ENCODE measurements at regions not wholly inside any gene's neighbourhood (a gene's known extent, or its start where the extent isn't known, plus 50 kb on each side); places are given as distances from the start of the nearest gene placed in this dataset.

DNA sequence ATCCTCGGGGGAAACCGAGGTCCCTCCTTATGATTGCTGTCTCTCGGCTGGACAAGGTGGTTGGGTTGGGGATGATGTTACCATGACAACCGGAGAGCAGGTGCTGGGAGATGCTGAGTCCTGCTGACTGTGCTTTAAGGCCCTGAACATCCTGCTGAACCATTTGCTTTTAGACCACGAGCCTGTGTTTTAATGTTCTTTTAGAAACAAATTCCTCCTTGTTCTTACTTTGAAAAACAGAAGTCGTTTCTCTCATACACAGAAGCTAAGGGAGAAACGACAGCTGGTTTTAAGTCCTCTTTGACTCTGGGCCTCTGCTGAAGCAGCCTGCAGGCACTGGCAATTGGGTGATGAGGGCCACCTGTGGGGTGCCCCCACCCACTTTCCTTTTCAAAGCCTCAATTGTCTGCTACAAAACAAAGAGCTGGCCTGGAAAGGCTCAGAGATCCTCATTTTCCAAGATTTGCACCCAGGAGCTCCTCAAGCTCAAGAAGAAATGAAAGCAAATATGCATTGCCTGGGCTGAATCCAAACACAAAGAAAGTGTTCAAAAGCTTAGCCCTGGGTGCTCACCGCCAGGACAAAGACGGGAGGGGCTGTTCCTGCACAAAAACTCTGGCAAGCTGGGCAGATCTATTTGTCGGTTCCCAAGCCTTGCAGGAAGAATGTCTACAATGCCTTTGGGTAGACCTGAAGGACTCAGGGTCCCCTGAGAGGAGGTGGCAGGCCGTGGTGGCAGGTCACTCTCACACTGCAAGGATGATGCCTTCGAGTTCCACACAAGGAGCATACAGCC, 90.0 kb upstream of the CLMN start:
- no peak for DNase-seq

DNA sequence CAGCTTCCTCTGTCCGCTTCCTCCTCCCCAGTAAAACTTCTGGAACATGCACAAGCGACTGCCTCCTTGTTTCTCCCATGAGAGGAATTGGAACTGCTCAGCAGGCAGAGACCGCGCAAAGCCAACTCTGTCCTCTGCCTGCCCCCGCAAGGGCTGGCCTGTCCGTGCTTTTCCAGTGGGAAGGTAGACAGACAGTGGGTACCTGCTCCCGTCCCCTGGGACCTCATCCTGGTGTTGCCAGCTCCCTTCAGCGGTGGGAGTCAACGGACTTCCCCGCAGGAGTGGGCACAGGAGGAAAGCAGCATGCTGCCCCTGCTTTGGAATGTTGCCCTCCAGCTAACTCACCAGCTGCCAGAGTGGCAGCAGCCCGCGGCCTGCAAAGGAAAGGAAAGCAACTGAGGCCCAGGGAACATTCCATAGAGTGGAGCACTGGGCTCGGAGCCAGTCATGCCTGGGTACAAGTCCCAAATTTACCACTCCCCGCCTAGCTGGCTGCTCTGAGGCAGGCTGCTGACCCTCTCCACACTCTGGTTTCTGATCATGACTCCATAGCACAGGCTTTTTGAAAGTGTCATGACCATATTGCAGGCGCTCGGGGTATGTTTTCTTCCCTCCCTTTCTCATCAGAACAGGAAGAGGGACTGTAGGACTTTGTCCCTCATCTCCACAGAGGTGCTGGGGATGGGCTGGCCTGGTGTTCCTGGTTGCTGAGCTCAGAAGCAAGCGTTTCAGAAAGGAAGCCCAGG, 89.2 kb upstream of the CLMN start:
- no peak for DNase-seq

DNA sequence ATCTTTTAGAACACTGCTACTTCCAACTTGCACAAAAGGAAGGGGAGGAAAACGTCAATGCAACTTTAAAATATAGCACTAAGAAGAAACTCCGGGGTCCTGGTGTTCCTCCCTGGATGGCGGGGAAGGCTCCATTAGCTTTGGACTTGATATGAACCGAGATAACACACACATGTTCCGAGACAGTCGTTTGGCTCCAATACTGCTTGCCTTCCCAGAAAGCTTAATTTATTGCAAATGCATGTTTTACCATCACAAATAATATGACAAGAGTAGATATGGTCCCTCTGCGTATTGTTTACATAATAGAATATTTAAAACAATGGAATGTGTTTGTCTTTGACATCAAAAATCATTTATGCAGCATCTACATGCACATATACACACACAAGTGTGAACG, 87.6 kb upstream of the CLMN start:
- DNase-seq: no peak

DNA sequence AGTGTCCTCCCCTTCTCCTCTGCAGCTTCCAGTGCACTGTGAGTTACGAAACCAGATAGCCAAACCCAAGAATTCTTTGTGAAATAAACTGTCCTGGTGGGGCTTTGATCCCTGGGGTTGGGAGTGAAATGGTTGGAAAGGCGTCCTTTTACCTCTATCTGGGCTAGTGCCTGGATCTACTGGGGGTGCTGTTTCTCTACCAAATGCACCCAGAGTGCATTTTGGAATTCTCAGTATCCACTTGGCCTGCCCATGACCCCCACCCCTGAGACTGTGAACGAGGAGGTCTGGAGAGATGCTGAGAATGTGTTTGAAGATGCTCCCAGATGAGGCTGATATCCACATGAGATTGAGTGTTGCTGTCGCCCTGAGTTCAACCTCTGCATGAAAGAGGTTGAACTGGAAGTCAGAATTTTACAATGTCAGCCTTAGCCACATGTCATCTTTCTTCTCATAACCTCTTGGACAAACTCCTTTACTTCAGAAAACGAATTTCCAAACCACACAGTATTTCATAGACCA, 87.1 kb upstream of the CLMN start:
- DNase-seq: no peak

DNA sequence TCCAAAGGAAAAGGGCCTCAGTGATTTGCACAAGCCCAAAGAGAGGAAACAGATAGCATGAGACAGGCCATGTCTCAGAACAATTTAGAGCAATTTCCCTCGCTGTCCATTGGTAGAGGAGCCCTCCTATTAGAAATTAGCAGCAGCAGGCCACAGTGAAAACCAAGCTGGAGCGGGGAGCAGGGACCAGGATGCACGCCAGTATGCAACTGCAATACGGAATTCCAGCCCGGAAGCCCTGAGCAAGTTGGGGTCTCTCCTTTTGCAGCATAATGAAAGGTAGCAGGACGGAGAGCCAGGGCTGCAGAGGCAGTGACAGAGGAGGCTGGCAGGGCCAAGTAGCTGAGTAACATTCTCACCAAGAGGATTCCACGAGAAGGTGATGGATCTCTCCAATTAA, 84.9 kb upstream of the CLMN start:
- DNase-seq: no peak

DNA sequence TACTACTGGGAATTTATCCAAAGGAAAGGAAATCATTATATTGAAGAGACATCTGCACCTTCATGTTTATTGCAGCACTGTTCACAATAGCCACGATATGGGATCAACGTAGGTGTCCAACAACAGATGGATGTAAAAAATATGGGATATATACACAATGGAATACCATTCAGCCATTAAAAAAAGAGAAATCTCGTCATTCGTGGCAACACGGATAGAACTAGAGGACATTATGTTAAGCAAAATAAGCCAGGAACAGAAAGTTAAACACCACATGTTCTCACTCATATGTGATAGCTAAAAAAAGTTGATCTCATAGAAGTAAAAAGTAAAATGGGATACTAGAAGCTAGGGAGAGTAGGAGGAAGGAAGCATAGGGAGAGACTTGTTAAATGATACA, 82.9 kb upstream of the CLMN start:
- DNase-seq: no peak

DNA sequence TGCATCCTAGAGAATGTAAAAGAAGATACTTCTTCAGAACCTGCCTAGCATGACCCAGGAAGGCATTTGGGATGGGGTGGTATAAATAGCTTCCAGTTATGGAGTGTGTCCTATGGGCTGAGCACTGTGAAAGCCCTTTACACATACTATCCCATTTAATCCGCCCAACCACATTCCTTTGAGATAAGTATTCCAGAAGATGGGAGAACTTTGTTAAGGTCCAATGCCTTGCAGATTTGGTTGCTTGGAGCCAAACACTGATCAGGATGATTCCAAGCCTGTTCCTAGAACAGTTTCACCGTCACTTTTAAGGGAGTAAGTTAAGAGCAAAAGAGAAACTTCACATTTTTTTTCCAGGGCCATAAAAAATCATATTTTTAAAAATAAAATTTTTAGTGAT, 82.5 kb upstream of the CLMN start:
- no peak for DNase-seq

DNA sequence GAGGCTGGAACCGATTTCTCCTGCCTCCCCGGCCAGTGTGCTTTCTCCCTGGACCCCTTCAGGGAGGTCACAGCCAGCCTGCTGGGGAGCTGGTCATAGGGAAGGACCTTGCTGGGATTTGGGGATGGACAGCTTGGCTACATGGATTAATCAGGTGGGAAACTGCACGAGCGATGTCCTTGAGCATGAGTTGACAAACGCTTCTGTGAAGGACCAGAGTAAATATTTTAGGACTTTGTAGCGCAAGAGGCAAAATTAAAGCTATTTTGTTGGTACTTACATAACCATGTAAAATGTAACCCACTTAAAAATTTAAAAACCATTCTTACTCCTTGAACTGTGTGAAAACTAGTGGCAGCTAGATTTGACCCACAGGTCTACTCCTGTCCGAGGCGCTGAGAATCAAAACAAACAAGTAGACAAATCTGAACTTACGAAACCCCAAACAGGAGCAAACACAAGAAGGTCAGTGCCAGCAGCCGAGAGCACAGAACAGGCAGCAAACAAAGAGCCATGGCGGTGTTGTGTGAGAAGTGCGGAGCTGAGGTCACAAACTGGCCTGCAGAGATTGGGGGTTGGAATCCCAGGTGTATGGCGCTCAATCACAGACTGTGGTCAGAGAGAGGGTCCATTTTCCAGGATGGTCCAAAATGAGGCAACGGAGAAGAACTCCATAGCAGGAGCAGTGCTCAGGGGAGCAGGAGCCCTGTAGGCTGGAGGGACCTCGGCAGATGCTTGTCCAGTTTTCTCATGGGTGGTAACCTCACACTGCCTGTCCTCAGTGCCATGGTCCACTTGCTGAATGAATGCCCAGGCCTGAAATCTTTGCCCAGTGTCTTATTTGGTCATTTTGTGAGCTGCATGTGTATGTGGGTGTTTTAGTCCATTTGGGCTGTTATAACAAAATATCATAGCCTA, 79.2 kb upstream of the CLMN start:
- no peak for DNase-seq

DNA sequence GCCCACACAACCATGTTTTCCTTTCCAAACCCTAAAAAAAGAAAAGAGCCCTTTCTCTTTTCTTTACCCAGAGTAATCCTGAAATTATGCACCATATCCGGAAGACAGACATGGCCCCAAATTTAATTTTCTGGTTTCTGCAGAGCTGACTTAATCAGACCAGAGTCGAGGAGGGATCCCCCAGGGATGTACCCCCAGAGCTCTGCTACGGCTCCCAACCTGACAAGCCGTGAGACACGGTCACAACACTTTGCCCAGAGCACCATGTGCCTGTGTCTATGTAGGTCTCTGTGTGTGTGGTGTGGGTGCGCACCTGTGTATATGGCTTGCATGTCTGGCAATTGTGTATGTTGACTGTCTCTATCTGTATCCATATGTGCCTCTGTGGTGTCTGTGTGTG, 77.6 kb upstream of the CLMN start:
- no peak for DNase-seq

DNA sequence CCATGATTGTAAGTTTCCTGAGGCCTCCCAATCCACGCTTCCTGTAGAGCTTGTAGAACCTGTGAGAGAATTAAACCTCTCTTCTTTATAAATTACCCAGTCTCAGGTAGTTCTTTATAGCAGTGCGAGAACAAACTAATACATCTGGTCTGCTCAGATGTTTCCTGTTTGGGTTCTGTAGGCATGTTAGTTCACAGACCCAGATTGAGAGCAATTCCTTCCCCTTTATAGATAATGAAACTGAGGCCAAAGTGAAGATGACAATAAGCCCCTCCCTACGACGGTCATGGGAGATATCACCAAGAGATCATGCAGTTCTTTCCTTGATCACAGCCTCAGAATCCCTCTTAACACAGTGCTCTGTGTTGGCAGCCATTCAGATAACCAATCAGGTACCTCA, 76.5 kb upstream of the CLMN start:
- no peak for DNase-seq

DNA sequence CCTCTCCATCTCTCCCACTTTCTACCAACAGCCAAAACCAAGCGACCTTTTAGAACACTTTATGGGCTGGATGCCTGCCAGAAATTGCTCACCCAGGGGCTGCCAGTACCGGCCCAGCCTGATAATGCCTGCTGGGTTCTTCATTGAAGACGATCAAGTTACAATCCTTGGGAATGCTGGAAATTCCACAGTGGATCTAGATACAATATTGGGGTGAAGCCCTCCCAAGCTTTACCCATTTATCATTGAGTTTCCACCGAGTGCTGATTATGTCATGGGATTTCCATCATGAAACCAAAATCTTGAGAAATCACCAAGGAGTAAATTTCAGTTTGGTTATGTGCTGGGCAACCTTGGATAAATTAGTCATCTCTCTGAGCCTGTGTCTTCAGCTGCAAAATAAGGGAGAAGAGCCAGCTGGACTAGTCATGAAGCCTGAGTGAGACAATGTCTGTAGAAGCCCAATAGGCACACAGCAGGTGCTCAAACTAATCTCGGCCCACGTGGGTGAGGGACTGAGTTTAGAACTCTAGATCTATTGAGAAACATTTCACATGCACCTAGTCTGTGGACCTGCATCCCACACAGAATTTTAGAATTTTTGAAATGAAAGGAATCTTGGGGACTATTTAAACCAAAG, 75.5 kb upstream of the CLMN start:
- DNase-seq: no peak

DNA sequence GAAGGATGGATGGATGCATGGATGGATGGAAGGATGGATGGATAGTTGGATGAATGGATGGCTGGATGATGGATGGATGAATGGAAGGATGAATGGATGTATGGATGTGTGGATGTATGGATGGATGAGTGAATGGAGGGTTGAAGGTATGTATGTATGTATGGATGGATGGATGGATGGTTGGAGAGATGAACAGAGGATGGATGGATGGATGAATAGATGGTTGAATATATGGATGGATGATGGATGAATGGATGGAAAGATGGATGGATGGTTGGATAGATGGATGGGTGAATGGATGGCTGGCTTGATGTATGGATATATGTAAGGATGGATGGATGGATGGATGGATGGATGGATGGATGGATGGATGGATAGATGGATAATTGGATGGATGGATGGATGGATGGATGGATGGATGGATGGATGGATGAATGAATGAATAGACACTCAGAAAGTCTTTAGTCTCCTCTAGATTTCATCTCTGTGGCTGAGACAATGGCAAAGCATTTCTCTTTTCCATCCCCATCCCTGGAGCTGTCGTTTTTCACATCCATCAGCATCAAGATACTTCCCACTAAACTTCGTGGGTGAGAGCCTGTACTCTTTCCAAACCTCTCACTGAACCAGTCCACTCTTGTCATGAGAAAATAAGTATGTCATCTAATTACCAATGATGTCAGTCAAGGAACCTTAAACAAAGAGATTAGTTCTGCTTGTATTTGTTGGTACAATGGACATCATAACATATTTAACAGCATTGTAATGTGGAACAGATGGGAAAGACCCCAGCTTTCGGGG, 74.8 kb upstream of the CLMN start:
- no peak for DNase-seq

DNA sequence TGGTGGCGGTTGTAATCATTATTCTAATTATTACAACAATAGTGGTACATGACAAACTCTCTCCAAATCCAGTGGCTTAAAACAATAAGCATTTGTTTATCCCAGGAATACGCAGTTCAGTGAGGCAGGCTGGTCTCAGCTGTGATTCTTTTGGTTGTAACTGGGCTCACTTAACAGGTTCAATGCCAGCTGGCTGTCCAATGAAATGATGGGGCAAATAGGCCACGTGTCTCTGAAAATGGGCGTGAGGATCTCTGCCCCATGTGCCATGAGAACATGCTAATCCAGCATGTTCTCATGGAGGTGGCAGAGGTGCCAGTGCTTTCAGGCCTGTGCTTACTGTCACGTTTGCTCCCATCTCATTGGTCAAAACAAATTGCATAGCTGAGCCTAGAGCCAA, 73.1 kb upstream of the CLMN start:
- DNase-seq: no peak

DNA sequence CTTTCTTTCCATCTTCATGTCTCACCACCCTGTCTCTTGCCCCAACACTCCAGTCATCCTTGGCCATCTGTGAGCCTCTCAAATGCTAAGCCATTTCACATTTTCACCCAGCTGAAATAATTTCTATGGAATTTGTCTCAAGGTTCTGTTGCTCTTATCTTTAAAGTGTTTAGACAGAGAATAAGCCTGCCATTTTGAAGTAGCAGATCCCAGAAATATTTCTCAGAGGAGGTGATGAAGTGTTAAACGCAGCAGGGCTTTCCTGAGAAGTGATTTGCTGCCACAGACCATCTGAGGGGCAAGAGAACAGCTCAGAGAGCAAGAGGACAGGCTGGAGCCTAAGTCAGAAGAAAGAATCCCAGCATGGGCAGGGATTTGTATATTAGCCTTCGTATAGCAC, 71.6 kb upstream of the CLMN start:
- no peak for DNase-seq

DNA sequence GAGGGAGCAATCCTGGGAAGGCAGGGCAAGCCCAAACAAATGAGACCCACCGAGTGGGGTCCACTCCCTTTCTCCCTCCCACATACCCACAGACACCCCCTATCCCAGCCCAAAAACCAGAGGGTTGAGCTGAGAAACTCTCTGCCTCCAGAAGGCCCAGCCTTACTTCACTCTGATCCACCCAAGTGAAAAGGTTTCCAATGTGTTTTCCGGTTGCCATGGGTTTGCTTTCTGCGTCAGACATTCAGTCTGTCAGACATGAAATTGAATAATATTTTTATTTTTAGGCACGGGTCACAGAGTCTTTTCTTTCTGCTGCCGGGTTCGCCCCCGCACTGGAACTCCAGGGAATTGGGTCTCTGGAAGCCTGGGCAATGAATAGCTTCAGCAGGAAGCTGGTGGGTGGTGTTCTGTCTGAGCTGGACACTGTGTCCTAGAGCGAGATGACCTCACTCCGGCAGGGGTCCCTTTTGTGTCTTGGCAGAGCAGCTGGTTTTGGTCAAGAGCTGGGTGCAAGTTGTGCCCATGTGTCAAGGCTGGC, 69.8 kb upstream of the CLMN start:
- DNase-seq: no peak

DNA sequence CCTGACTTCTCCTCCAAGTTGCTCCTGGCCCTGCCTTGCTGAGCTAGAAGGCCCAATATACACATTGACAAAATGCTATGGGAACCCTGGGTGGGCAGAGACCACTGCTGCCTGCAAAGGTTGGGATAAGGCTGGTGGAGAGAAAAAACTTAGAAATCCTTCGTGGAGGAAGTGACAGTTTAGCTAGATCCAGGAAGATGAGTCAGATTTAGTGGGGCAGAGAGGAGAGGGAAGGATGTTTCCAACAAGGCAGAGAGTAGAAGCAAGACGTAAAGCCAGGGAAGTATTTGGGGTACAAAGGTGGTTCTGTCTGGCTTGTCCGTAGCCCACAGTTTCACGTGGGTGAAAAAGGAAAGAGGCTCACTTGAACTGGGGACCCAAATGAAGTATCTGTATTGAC, 69.0 kb upstream of the CLMN start:
- DNase-seq: no peak

DNA sequence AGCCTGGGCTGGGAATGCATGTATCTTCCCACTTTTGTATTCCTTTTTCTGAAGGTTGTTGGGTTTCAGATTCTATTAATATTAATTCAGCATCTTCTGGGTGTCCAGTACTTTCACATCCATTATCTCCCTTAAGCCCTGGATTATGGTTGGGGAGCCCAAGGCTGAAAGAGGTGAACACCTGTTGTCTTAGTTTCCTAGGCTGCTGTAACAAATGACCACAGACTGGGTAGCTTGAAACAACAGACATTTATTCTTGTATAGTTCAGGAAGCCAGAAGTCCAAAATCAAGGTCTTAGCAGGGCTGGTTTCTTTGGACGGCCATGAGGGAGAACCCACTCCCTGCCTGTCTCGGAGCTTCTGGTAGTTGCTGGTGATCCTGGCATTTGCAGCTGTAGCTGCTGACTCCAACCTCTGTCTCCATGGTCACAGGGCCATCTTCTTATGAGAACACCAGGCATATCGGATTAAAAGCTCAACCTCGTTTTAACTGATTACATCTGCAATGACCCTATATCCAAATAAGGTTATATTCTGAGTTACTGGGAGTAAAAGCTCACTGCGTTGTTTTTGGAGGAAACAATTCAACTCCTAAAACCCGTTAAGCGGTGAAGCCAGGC, 68.2 kb upstream of the CLMN start:
- DNase-seq: no peak

DNA sequence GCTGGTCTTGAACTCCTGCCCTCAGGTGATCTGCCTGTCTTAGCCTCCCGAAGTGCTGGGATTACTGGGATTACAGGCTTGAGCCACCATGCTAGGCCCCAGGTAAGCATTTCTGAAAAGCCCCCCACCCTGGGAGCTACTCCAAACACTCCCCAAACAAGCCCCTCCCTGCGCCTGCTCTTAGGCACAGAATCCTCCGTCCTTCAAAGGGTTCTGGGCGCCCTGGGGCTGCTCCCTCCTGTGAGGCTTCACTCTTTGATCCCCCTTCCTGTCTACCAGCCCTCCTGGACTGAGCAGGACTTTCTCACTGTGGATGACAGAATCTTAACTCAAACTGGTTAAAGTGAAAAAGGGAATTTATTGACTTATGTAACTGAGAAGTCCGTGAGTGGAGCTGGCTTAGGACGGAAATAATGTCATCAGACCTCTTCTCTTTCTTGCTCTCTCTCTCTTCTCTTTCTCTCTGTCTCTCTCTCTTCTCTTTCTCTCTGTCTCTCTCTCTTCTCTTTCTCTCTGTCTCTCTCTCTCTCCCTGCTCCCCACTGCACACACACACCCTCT, 66.9 kb upstream of the CLMN start:
- DNase-seq: no peak

DNA sequence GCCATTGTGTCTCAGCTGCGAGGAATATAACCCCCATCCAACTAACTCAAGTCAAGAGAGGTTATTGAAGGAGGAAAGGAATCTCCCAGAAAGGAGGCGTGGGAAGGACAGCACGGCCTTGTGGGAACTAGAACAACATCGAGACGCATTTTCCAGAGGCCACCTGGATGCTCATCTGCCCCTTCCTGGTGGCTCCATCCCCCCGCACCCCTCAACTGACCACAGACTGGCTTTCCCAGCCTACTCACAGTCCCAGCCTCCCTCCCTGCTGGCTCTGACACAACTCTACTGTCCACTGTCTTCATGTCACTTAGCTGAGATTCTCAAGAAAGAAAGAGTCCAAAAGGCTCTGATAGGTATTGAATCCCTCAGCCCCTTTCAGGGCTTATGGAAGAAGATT, 66.0 kb upstream of the CLMN start:
- DNase-seq: no peak

DNA sequence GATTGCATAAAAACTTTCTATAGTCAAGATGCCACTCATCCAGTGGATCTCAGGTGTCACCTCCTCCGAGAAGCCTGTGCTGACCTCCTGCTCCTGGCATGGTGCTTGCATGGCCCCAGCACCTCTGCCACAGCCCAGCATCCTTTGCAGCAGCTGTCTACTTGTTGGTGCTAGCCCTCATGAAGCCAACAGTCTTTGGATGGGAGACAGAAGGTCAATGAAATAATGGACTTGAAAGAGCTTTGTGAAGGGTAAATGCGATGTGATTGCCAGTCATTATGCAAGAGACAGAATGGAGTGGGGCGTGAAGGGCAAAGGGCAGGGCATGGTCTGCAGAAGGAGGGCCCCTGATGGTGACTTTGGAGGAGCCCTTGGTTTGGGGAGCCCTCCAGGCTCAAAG, 63.0 kb upstream of the CLMN start:
- DNase-seq: no peak

DNA sequence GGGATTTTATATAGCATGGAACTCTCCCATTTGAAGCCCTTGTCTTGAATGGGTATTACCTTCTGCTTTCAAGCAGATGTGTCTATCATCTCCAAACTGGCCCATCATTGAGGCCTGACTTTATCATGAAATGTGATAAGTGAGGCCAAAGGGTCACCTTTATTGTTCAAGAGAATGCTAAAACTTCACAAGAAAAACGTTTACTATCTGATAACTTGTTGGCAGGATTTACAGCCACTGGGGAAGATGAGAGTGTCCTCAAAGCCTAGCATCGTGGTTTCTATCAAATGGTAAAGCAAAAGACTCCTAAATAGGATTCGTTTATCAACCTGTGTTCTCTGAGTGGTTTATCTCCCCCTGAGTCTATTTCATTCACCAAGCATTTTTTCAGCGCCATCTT, 62.0 kb upstream of the CLMN start:
- no peak for DNase-seq
